Spleen (tissue), 11 donors: ENCODE measurements at regions not wholly inside any gene's neighbourhood (a gene's known extent, or its start where the extent isn't known, plus 50 kb on each side); places are given as distances from the start of the nearest gene placed in this dataset.
A peak's percentile ranks its signal among the peaks of the same experiment; 100 is the strongest.

ENCODE experiments used
- DNase-seq: peaks from one replicate; pipeline ENCODE4 v3.0.0-alpha.2; 2020
- H3K27ac ChIP-seq, 8 donors: fragments of 200-600 bp; sonication (generic) in 7 of 8; 1 replicate in 4 of 8; 2 replicates in 4 of 8; pipeline versions ENCODE4 v1.5.0 to v1.8.0; 2016 to 2021; ENCODE audit warnings: inconsistent platforms in 4 of 8, mild to moderate bottlenecking in 4 of 8, moderate library complexity in 1 of 8
- H3K27me3 ChIP-seq, 7 donors: fragments of 200-600 bp; sonication (generic) in 6 of 7; replicated peaks in 1 of 7; 1 replicate in 4 of 7; 2 replicates in 3 of 7; pipeline versions ENCODE4 v1.5.0 to v1.8.0; 2016 to 2021; ENCODE audit warnings: inconsistent platforms in 3 of 7, mild to moderate bottlenecking in 1 of 7
- H3K36me3 ChIP-seq, 6 donors: fragments of 200-600 bp; sonication (generic) in 5 of 6; 1 replicate in 4 of 6; 2 replicates in 2 of 6; pipeline versions ENCODE4 v1.5.0 to v1.8.0; 2016 to 2021; ENCODE audit warnings: inconsistent platforms in 2 of 6
- H3K4me1 ChIP-seq, 6 donors: fragments of 200-600 bp; sonication (generic) in 5 of 6; 1 replicate in 3 of 6; 2 replicates in 3 of 6; pipeline versions ENCODE4 v1.5.0 to v1.8.0; 2016 to 2021; ENCODE audit warnings: inconsistent platforms in 3 of 6
- H3K4me3 ChIP-seq, 8 donors: fragments of 200-600 bp; sonication (generic) in 7 of 8; 1 replicate in 4 of 8; 2 replicates in 4 of 8; pipeline versions ENCODE4 v1.5.0 to v1.8.0; 2016 to 2021; ENCODE audit warnings: inconsistent platforms in 4 of 8, mild to moderate bottlenecking in 4 of 8, moderate library complexity in 2 of 8
- H3K9me3 ChIP-seq, 8 donors: fragments of 200-600 bp; sonication (generic) in 7 of 8; 1 replicate in 4 of 8; 2 replicates in 4 of 8; pipeline versions ENCODE4 v1.5.0 to v1.8.0; 2016 to 2021; ENCODE audit warnings: inconsistent platforms in 4 of 8
- POLR2A ChIP-seq, 3 donors: fragments of 450-650 bp; IDR thresholded peaks; one replicate each; pipeline ENCODE4 v1.5.1; 2017; ENCODE audit warnings: antibody characterized with exemption in 3 of 3, mild to moderate bottlenecking in 1 of 3
- POLR2AphosphoS5 ChIP-seq, 3 donors: sonication (generic); formaldehyde crosslinking; IDR thresholded peaks; one replicate each; pipeline ENCODE4 v1.5.1; 2017; ENCODE audit warnings: antibody characterized with exemption in 3 of 3
- WGBS, 5 donors: extraction: QIAGEN DNeasy Blood & Tissue Kit in 3 of 5; methylation state at CpG; one replicate each; pipeline versions ENCODE4 v1.1.5 to v1.1.7; 2013 to 2018; 5-methylcytosine and 5-hydroxymethylcytosine counted together
- intact Hi-C: fragments of 100-400 bp; cut with DNase I; formaldehyde crosslinking; loops from one replicate; pipeline ENCODE4 v1.15.0; 2023; ENCODE audit warnings: low total_unique reads
- TF ChIP-seq, protein P1 (sequence below), 11 experiments: fragments of 200-600 bp in 7 of 11; fragments of 450-650 bp in 4 of 11; sonication (generic) in 4 of 11; IDR thresholded peaks in 8 of 11; conservative IDR thresholded peaks in 3 of 11; 1 replicate in 7 of 11; 2 replicates in 4 of 11; pipeline versions ENCODE4 v1.4.0 to v1.8.0; 2016 to 2021; ENCODE audit warnings: antibody characterized with exemption in 11 of 11, inconsistent platforms in 4 of 11, mild to moderate bottlenecking in 1 of 11
- donor health status: healthy with polysubstance abuse.
- donor health status: DM: no; HTN: no; CAD: no; lungs with moderate emphysema.
- donor health status: DM: no; HTN: no; CAD: no.
- donor health status: Bipolar disorder and iron deficiency.
- donor health status: healthy.
- donor health status: DM: no; HTN: no; CAD: no.
- donor health status: DM: yes; HTN: yes; CAD: no.

DNA sequence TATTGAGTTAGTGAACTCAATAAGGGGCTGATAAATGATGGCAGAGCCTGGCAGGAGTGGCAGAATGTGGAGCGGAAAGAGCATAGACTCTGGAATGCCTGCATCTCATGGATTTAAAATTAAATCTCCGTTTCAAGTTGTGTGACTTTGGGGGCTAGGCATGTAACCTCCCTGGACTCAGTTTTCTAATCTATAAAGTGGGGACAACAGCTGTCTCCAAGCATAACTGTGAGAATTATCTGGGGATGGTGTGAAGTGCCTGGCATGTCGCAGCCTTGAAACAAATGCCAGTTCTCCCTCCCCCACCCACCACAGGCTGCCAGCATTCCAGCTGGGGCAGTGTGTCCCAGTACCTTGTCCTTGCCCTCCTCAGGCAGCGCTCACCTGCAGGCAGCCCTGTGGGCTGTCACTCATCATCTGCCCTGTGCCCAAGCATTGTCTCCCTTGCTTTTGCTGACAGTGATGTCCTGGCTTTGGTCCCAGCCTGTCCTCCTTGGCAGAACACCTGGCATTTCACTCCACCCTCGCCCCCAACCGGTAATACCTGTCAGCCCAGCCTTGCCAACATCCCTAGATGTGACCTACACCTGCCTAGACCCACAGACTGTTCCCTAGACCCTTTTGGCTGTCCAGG, 129.6 kb downstream of the MRM1 start:
- Histone ChIP-seq H3K4me3 (no peak overlapping the region), H3K27ac (no peak overlapping the region), H3K36me3 (no peaks in the 10 kb centered on the region), H3K4me1 (peaks cover 0 to 19% (median 0%) of the 10 kb centered on the region in 6 donors), H3K27me3 (peaks cover 0 to 67% (median 22%) of the 10 kb centered on the region in 7 donors), H3K9me3 (no peaks in the 10 kb centered on the region)
- DNase-seq: no peak
- intact Hi-C loops: no loop called here
- TF ChIP-seq POLR2AphosphoS5 (IDR thresholded peaks at IDR 0.05): no peak
- TF ChIP-seq, protein P1, sequence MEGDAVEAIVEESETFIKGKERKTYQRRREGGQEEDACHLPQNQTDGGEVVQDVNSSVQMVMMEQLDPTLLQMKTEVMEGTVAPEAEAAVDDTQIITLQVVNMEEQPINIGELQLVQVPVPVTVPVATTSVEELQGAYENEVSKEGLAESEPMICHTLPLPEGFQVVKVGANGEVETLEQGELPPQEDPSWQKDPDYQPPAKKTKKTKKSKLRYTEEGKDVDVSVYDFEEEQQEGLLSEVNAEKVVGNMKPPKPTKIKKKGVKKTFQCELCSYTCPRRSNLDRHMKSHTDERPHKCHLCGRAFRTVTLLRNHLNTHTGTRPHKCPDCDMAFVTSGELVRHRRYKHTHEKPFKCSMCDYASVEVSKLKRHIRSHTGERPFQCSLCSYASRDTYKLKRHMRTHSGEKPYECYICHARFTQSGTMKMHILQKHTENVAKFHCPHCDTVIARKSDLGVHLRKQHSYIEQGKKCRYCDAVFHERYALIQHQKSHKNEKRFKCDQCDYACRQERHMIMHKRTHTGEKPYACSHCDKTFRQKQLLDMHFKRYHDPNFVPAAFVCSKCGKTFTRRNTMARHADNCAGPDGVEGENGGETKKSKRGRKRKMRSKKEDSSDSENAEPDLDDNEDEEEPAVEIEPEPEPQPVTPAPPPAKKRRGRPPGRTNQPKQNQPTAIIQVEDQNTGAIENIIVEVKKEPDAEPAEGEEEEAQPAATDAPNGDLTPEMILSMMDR (IDR thresholded peaks at IDR 0.05 in 8 of 11, conservative IDR thresholded peaks at IDR 0.05 in 3 of 11): no peak
- no peak for TF ChIP-seq POLR2A (IDR thresholded peaks at IDR 0.05)
- WGBS, 5 donors: 78 to 88% (median 82%) methylated on average over 6 of the region's 6 CpGs

DNA sequence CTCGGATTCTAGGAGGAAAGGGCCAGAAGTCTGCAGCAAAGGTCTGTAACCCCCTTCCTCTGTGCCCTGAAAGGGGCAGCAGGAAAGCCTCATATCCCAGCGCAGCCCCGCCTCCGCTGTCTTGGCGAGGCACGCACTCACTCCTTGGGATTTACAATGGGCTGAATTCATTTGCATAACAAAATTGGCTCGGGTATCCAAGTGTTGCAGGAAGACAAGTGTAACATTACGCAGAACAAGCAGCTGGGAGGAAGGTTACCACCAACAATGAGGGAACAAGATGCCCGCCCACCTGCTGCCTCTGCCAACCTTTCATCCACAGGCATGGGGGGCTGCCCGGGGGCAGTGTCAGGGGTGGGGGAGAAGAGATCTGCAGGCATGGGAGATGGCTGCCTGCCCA, 130.4 kb downstream of the MRM1 start:
- no peaks in the 10 kb centered on the region for H3K9me3 ChIP-seq
- peaks cover 0 to 74% (median 22%) of the 10 kb centered on the region in 7 donors for H3K27me3 ChIP-seq
- intact Hi-C loops: no loop called here
- H3K27ac ChIP-seq: no peak overlapping the region
- WGBS, 5 donors: 29 to 53% (median 33%) methylated on average over 8 to 10 of the region's 10 CpGs
- H3K4me1 ChIP-seq: peaks cover 0 to 17% (median 0%) of the 10 kb centered on the region in 6 donors
- no peak for DNase-seq
- H3K36me3 ChIP-seq: no peaks in the 10 kb centered on the region
- no peak overlapping the region for H3K4me3 ChIP-seq
- no peak for TF ChIP-seq POLR2A (IDR thresholded peaks at IDR 0.05)
- no peak for TF ChIP-seq POLR2AphosphoS5 (IDR thresholded peaks at IDR 0.05)
- TF ChIP-seq, protein P1 (IDR thresholded peaks at IDR 0.05 in 8 of 11, conservative IDR thresholded peaks at IDR 0.05 in 3 of 11): no peak

DNA sequence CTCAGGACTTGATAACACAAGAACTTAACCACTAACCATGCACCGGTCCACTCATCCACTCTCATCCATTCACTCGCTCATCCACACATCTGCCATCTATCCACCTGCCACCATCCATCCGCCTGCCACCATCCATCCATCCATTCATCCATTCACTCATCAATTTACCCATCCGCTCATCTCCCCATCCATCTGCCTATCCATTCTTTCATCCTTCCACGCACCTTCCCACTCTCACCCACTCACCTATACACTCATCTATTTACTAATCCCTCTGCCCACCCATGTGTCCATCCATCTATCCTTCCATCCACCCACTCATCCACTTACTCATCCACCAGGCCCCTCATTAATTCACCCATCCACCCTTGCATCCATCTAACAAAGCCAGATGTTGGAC, 131.0 kb downstream of the MRM1 start:
- Histone ChIP-seq H3K4me3 (no peak overlapping the region), H3K36me3 (no peaks in the 10 kb centered on the region), H3K27ac (no peak overlapping the region), H3K9me3 (no peaks in the 10 kb centered on the region), H3K27me3 (peaks cover 0 to 74% (median 22%) of the 10 kb centered on the region in 7 donors), H3K4me1 (peaks cover 0 to 15% (median 0%) of the 10 kb centered on the region in 6 donors)
- TF ChIP-seq POLR2AphosphoS5 (IDR thresholded peaks at IDR 0.05) (no peak), POLR2A (IDR thresholded peaks at IDR 0.05) (no peak)
- TF ChIP-seq, protein P1 (IDR thresholded peaks at IDR 0.05 in 8 of 11, conservative IDR thresholded peaks at IDR 0.05 in 3 of 11): no peak
- no peak for DNase-seq
- 88 to 95% (median 93%) methylated on average over 5 of the region's 5 CpGs for WGBS, 5 donors
- intact Hi-C loops: no loop called here

DNA sequence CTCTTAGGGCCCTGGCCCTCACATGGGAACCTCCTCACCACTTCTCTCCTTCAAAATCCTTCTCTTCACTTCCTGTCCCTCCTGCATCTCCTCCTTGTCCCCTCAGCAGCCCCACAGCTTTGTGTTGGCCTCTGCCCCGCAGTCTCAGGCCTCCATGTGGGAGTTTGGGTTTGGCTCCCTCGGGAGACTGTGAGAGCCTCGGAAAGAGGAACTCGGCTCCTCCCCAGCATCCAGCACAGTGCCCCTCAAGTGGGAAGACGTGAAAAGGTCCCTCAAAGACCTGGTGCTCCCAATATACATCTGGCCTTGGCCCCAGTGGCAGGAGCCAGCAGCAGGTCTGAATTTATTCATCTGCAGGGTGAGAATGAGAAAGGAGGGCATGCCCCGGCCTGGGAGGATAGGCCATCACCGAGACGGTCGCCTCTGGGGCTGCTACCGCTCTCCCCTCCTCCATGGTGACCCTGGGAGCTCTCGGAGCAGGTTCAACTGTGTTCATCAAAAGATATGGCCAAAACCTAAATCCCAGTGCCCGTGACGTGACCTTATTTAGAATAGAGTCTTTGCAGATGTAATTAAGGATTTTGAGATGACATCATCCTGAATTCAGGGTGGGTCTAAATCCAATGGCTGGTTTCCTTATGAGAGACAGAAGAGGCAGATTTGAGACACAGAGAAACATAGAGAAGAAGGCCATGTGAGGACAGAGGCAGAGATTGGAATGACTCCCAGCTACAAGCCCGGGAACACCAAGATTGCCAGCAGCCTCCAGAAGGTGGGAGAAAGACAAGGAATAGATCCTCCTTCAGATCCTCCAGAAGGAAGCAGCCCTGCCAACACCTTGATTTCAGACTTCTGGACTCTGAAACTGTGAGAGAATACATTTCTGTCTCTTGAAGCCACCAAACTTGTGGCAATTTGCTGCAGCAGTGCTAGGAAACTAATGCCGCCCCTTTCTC, 135.1 kb downstream of the MRM1 start:
- TF ChIP-seq, protein P1 (IDR thresholded peaks at IDR 0.05 in 8 of 11, conservative IDR thresholded peaks at IDR 0.05 in 3 of 11): no peak
- TF ChIP-seq POLR2AphosphoS5 (IDR thresholded peaks at IDR 0.05): no peak
- TF ChIP-seq POLR2A (IDR thresholded peaks at IDR 0.05): no peak
- peak; percentile 41 for DNase-seq
- intact Hi-C loops: no loop called here
- H3K4me3 ChIP-seq: no peak overlapping the region
- H3K27ac ChIP-seq: no peak overlapping the region
- H3K36me3 ChIP-seq: no peaks in the 10 kb centered on the region
- H3K4me1 ChIP-seq: no peaks in the 10 kb centered on the region
- peaks cover 0 to 44% (median 6%) of the 10 kb centered on the region in 7 donors for H3K27me3 ChIP-seq
- H3K9me3 ChIP-seq: no peaks in the 10 kb centered on the region
- WGBS, 5 donors: 61 to 78% (median 72%) methylated on average over 15 of the region's 15 CpGs
